BE2C (cell line): ENCODE measurements at regions not wholly inside any gene's neighbourhood (a gene's known extent, or its start where the extent isn't known, plus 50 kb on each side); places are given as distances from the start of the nearest gene placed in this dataset.

Source experiments
- DNase-seq: peaks from one replicate; pipeline ENCODE4 v3.0.0-alpha.2; 2020
- H3K27me3 ChIP-seq: fragments of 250-450 bp; sonication (Bioruptor Pico); 2 replicates; pipeline ENCODE4 v1.5.1; 2020; ENCODE audit warnings: mild to moderate bottlenecking
- H3K36me3 ChIP-seq: fragments of 250-450 bp; sonication (Bioruptor Pico); 2 replicates; pipeline ENCODE4 v1.5.1; 2020; ENCODE audit warnings: mild to moderate bottlenecking
- H3K4me1 ChIP-seq: fragments of 250-450 bp; sonication (Bioruptor Pico); 2 replicates; pipeline ENCODE4 v1.5.1; 2020
- H3K4me3 ChIP-seq: 2 replicates; pipeline ENCODE4 v1.5.1; 2011; ENCODE audit warnings: low read depth, low read length
- H3K9me3 ChIP-seq: fragments of 250-450 bp; sonication (Bioruptor Pico); 2 replicates; pipeline ENCODE4 v1.5.1; 2020
- CTCF ChIP-seq: IDR thresholded peaks from 2 replicates; pipeline ENCODE4 v1.5.1; 2012; ENCODE audit warnings: mild to moderate bottlenecking, low read depth, low read length

GRCh38 chr2:145399131-145399530, 879.2 kb upstream of the ZEB2 start:
- no peaks in the 10 kb centered on the region for H3K27me3 ChIP-seq
- DNase-seq = no peak
- TF ChIP-seq CTCF = no peak
- no peak overlapping the region for H3K4me3 ChIP-seq
- no peaks in the 10 kb centered on the region for H3K4me1 ChIP-seq
- H3K9me3 ChIP-seq = no peaks in the 10 kb centered on the region
- no peaks in the 10 kb centered on the region for H3K36me3 ChIP-seq

- no peak for TF ChIP-seq CTCF
- Histone ChIP-seq H3K9me3 (no peaks in the 10 kb centered on the region), H3K4me3 (no peak overlapping the region), H3K4me1 (no peaks in the 10 kb centered on the region), H3K27me3 (no peaks in the 10 kb centered on the region), H3K36me3 (no peaks in the 10 kb centered on the region)
- DNase-seq = no peak
Observed at GRCh38 chr2:145394181-145394580, 874.3 kb upstream of the ZEB2 start.

GRCh38 chr2:145386973-145387372, 867.1 kb upstream of the ZEB2 start:
- DNase-seq = no peak
- no peaks in the 10 kb centered on the region for H3K27me3 ChIP-seq
- H3K36me3 ChIP-seq = no peaks in the 10 kb centered on the region
- TF ChIP-seq CTCF = no peak
- no peak overlapping the region for H3K4me3 ChIP-seq
- H3K4me1 ChIP-seq = no peaks in the 10 kb centered on the region
- no peaks in the 10 kb centered on the region for H3K9me3 ChIP-seq

GRCh38 chr2:145383961-145384360, 864.0 kb upstream of the ZEB2 start:
- no peak for TF ChIP-seq CTCF
- no peak for DNase-seq
- Histone ChIP-seq H3K27me3 (no peaks in the 10 kb centered on the region), H3K4me1 (no peaks in the 10 kb centered on the region), H3K9me3 (no peaks in the 10 kb centered on the region), H3K36me3 (no peaks in the 10 kb centered on the region), H3K4me3 (no peak overlapping the region)

GRCh38 chr2:145380436-145381017, 860.6 kb upstream of the ZEB2 start:
- H3K27me3 ChIP-seq = no peaks in the 10 kb centered on the region; the same call in 1 of the 2 replicates
- no peaks in the 10 kb centered on the region for H3K9me3 ChIP-seq
- no peaks in the 10 kb centered on the region for H3K4me1 ChIP-seq
- no peaks in the 10 kb centered on the region for H3K36me3 ChIP-seq
- H3K4me3 ChIP-seq = no peak overlapping the region
- no peak for TF ChIP-seq CTCF
- no peak for DNase-seq

- H3K4me3 ChIP-seq = no peak overlapping the region
- H3K4me1 ChIP-seq = no peaks in the 10 kb centered on the region
- H3K9me3 ChIP-seq = no peaks in the 10 kb centered on the region
- TF ChIP-seq CTCF = no peak
- no peak for DNase-seq
- no peaks in the 10 kb centered on the region; the same call in 1 of the 2 replicates for H3K27me3 ChIP-seq
- no peaks in the 10 kb centered on the region for H3K36me3 ChIP-seq
Observed at GRCh38 chr2:145379934-145380333, 860.0 kb upstream of the ZEB2 start.
